KMS-11 (cell line): ENCODE measurements at regions not wholly inside any gene's neighbourhood (a gene's known extent, or its start where the extent isn't known, plus 50 kb on each side); places are given as distances from the start of the nearest gene placed in this dataset.

Source experiments
- H2AFZ ChIP-seq: fragments of 200-600 bp; sonication (generic); 2 replicates; pipeline ENCODE4 v1.6.1; 2016; ENCODE audit warnings: antibody characterized with exemption, mixed run types, low read depth
- H3K27ac ChIP-seq: fragments of 200-600 bp; sonication (generic); 2 replicates; pipeline ENCODE4 v1.6.1; 2016; ENCODE audit warnings: mild to moderate bottlenecking, mixed run types
- H3K27me3 ChIP-seq: fragments of 200-600 bp; sonication (generic); 2 replicates; pipeline ENCODE4 v1.6.1; 2017; ENCODE audit warnings: mild to moderate bottlenecking, low read depth, mixed run types, moderate library complexity; ENCODE audit not compliant: insufficient read depth
- H3K36me3 ChIP-seq: fragments of 200-600 bp; sonication (generic); 2 replicates; pipeline ENCODE4 v1.6.1; 2017; ENCODE audit warnings: mild to moderate bottlenecking, mixed run types; ENCODE audit not compliant: insufficient read depth
- H3K4me1 ChIP-seq: fragments of 200-600 bp; sonication (generic); 2 replicates; pipeline ENCODE4 v1.6.1; 2016; ENCODE audit warnings: mild to moderate bottlenecking, low read depth, mixed run types; ENCODE audit not compliant: poor library complexity, severe bottlenecking
- H3K4me2 ChIP-seq: fragments of 200-600 bp; sonication (generic); 2 replicates; pipeline ENCODE4 v1.7.0; 2016; ENCODE audit warnings: mild to moderate bottlenecking, mixed run types
- H3K4me3 ChIP-seq: fragments of 200-600 bp; sonication (generic); IDR thresholded peaks from 2 replicates; pipeline ENCODE4 v1.6.1; 2017; ENCODE audit warnings: low read depth, low read length, mixed read lengths; ENCODE audit not compliant: insufficient read depth
- H3K79me2 ChIP-seq: fragments of 200-600 bp; sonication (generic); 2 replicates; pipeline ENCODE4 v1.6.1; 2016; ENCODE audit warnings: low read depth, mixed run types; ENCODE audit not compliant: insufficient read depth
- H3K9ac ChIP-seq: fragments of 200-600 bp; sonication (generic); 2 replicates; pipeline ENCODE4 v1.6.1; 2016; ENCODE audit warnings: mild to moderate bottlenecking, mixed run types
- H4K20me1 ChIP-seq: fragments of 200-600 bp; sonication (generic); 2 replicates; pipeline ENCODE4 v1.6.1; 2016; ENCODE audit warnings: mild to moderate bottlenecking, mixed run types; ENCODE audit not compliant: insufficient read depth
- CTCF ChIP-seq: fragments of 200-600 bp; sonication (generic); conservative IDR thresholded peaks from 2 replicates; pipeline ENCODE4 v1.6.1; 2017; ENCODE audit warnings: low read depth, mild to moderate bottlenecking, antibody characterized with exemption, low read length, moderate library complexity, mixed read lengths

- no peak overlapping the region for H3K9ac ChIP-seq
- no peaks in the 10 kb centered on the region for H3K79me2 ChIP-seq
- no peaks in the 10 kb centered on the region for H3K36me3 ChIP-seq
- H2AFZ ChIP-seq, result no peak overlapping the region
- no peaks in the 10 kb centered on the region for H3K27me3 ChIP-seq
- H3K4me2 ChIP-seq, result no peak overlapping the region
- H3K27ac ChIP-seq, result no peak overlapping the region
- no peak for TF ChIP-seq CTCF
- H3K4me1 ChIP-seq, result no peaks in the 10 kb centered on the region
- H4K20me1 ChIP-seq, result no peaks in the 10 kb centered on the region
- H3K4me3 ChIP-seq, result no peak overlapping the region
Measured at GRCh38 chr11:114918286-114918685, 240.0 kb downstream of the NXPE2 start.

GRCh38 chr11:114921697-114922096 lies 243.4 kb downstream of the NXPE2 start:
- no peaks in the 10 kb centered on the region for H3K27me3 ChIP-seq
- H3K4me1 ChIP-seq, result no peaks in the 10 kb centered on the region
- H2AFZ ChIP-seq, result no peak overlapping the region
- no peak overlapping the region for H3K27ac ChIP-seq
- no peaks in the 10 kb centered on the region for H4K20me1 ChIP-seq
- no peaks in the 10 kb centered on the region for H3K79me2 ChIP-seq
- no peak overlapping the region for H3K9ac ChIP-seq
- H3K4me2 ChIP-seq, result no peak overlapping the region
- no peak for TF ChIP-seq CTCF
- no peaks in the 10 kb centered on the region for H3K36me3 ChIP-seq
- no peak overlapping the region for H3K4me3 ChIP-seq

- no peaks in the 10 kb centered on the region for H4K20me1 ChIP-seq
- H2AFZ ChIP-seq, result no peak overlapping the region
- H3K27ac ChIP-seq, result no peak overlapping the region
- no peak overlapping the region for H3K4me3 ChIP-seq
- H3K4me2 ChIP-seq, result no peak overlapping the region
- no peaks in the 10 kb centered on the region for H3K79me2 ChIP-seq
- no peaks in the 10 kb centered on the region for H3K27me3 ChIP-seq
- no peaks in the 10 kb centered on the region for H3K4me1 ChIP-seq
- H3K36me3 ChIP-seq, result no peaks in the 10 kb centered on the region
- H3K9ac ChIP-seq, result no peak overlapping the region
- TF ChIP-seq CTCF, result no peak
Measured at GRCh38 chr11:114924042-114924441, 245.7 kb downstream of the NXPE2 start.

- Histone ChIP-seq H3K4me3 (no peak overlapping the region), H3K79me2 (no peaks in the 10 kb centered on the region), H3K9ac (no peak overlapping the region), H3K36me3 (no peaks in the 10 kb centered on the region), H3K27me3 (no peaks in the 10 kb centered on the region), H3K27ac (no peak overlapping the region), H3K4me1 (no peaks in the 10 kb centered on the region), H2AFZ (no peak overlapping the region), H3K4me2 (no peak overlapping the region), H4K20me1 (no peaks in the 10 kb centered on the region)
- no peak for TF ChIP-seq CTCF
Measured at GRCh38 chr11:114925591-114925990, 247.3 kb downstream of the NXPE2 start.
